OCI-LY7 (cell line): ENCODE measurements at regions not wholly inside any gene's neighbourhood (a gene's known extent, or its start where the extent isn't known, plus 50 kb on each side); places are given as distances from the start of the nearest gene placed in this dataset.

Source experiments
- EZH2phosphoT487 ChIP-seq: fragments of 200-600 bp; sonication (generic); IDR thresholded peaks from 2 replicates; pipeline ENCODE4 v1.6.1; 2018; ENCODE audit warnings: low read depth, borderline replicate concordance, mild to moderate bottlenecking, mixed run types, antibody characterized with exemption, low read length, moderate library complexity, mixed read lengths
- TF ChIP-seq, protein P1 (sequence below): fragments of 200-600 bp; sonication (generic); conservative IDR thresholded peaks from 2 replicates; pipeline ENCODE4 v1.5.1; 2014; ENCODE audit warnings: mild to moderate bottlenecking, antibody characterized with exemption, low read length, moderate library complexity, mixed read lengths

DNA sequence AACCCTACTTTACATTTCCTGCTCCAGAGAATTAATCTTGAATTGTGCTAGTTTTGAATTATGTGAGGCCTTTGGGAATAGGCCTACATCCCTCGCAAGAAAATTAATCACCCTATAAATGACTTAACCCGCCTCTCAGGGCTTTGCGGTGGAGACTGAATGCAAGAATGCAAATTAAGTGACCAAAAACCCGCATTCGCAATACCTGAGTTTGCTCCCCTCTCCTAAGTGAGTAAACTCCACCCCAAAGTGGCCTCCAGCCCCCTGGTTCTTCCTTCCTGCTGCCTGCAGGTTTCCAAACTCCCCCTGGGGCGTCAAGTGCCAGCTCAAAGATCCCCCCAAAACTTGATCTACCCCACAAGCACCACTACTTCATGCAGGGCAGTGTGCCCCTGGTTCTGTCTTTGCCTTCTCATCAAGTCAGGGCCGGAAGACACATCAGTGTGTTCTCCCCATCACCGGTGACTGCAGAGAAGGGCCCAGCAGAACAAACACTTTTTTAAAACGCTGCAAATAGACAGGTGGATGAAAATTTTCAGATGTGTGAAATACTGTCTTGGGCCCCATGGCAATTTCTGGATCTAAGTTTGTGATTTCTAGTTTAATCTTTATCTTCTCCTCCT, 644.7 kb downstream of the VRK1 start:
- TF ChIP-seq, protein P1, sequence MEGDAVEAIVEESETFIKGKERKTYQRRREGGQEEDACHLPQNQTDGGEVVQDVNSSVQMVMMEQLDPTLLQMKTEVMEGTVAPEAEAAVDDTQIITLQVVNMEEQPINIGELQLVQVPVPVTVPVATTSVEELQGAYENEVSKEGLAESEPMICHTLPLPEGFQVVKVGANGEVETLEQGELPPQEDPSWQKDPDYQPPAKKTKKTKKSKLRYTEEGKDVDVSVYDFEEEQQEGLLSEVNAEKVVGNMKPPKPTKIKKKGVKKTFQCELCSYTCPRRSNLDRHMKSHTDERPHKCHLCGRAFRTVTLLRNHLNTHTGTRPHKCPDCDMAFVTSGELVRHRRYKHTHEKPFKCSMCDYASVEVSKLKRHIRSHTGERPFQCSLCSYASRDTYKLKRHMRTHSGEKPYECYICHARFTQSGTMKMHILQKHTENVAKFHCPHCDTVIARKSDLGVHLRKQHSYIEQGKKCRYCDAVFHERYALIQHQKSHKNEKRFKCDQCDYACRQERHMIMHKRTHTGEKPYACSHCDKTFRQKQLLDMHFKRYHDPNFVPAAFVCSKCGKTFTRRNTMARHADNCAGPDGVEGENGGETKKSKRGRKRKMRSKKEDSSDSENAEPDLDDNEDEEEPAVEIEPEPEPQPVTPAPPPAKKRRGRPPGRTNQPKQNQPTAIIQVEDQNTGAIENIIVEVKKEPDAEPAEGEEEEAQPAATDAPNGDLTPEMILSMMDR, result no peak
- no peak for TF ChIP-seq EZH2phosphoT487
